ENCODE measurements at regions not wholly inside any gene's neighbourhood (a gene's known extent, or its start where the extent isn't known, plus 50 kb on each side); places are given as distances from the start of the nearest gene placed in this dataset.

- no peak overlapping the region for H3K4me3 ChIP-seq (ENCODE audit: low read depth, low read length)
- TF ChIP-seq POLR2A (IDR thresholded peaks at IDR 0.05; ENCODE audit: extremely low read depth, insufficient read length) (no peak), MAX (IDR thresholded peaks at IDR 0.05; ENCODE audit: low read depth, low read length) (no peak), CTCF (IDR thresholded peaks at IDR 0.05; ENCODE audit: low read depth, low read length) (no peak), MYC (IDR thresholded peaks at IDR 0.05; ENCODE audit: low read depth, low read length) (no peak)
- DNase-seq (ENCODE audit: low read depth) = no peak
Observed at GRCh38 chr15:81966631-81967030, 79.2 kb downstream of the MEX3B start.

GRCh38 chr15:81962482-81962881, 83.3 kb downstream of the MEX3B start:
- no peak for DNase-seq (ENCODE audit: low read depth)
- TF ChIP-seq MYC (IDR thresholded peaks at IDR 0.05; ENCODE audit: low read depth, low read length) (no peak), MAX (IDR thresholded peaks at IDR 0.05; ENCODE audit: low read depth, low read length) (no peak), POLR2A (IDR thresholded peaks at IDR 0.05; ENCODE audit: extremely low read depth, insufficient read length) (no peak), CTCF (IDR thresholded peaks at IDR 0.05; ENCODE audit: low read depth, low read length) (no peak)
- H3K4me3 ChIP-seq (ENCODE audit: low read depth, low read length) = no peak overlapping the region

- H3K4me3 ChIP-seq (ENCODE audit: low read depth, low read length) = no peak overlapping the region
- no peak for TF ChIP-seq MAX (IDR thresholded peaks at IDR 0.05; ENCODE audit: low read depth, low read length)
- TF ChIP-seq POLR2A (IDR thresholded peaks at IDR 0.05; ENCODE audit: extremely low read depth, insufficient read length) = no peak
- no peak for TF ChIP-seq CTCF (IDR thresholded peaks at IDR 0.05; ENCODE audit: low read depth, low read length)
- TF ChIP-seq MYC (IDR thresholded peaks at IDR 0.05; ENCODE audit: low read depth, low read length) = no peak
- no peak for DNase-seq (ENCODE audit: low read depth)
Observed at GRCh38 chr15:81959196-81959595, 86.6 kb downstream of the MEX3B start.

- no peak for DNase-seq (ENCODE audit: low read depth)
- TF ChIP-seq MAX (IDR thresholded peaks at IDR 0.05; ENCODE audit: low read depth, low read length) (no peak), CTCF (IDR thresholded peaks at IDR 0.05; ENCODE audit: low read depth, low read length) (no peak), POLR2A (IDR thresholded peaks at IDR 0.05; ENCODE audit: extremely low read depth, insufficient read length) (no peak), MYC (IDR thresholded peaks at IDR 0.05; ENCODE audit: low read depth, low read length) (no peak)
- H3K4me3 ChIP-seq (ENCODE audit: low read depth, low read length) = no peak overlapping the region
Observed at GRCh38 chr15:81957698-81958097, 88.1 kb downstream of the MEX3B start.

GRCh38 chr15:81955382-81956062, 90.3 kb downstream of the MEX3B start:
- H3K4me3 ChIP-seq (ENCODE audit: low read depth, low read length) = no peak overlapping the region
- DNase-seq (ENCODE audit: low read depth) = no peak
- no peak for TF ChIP-seq CTCF (IDR thresholded peaks at IDR 0.05; ENCODE audit: low read depth, low read length)
- TF ChIP-seq MYC (IDR thresholded peaks at IDR 0.05; ENCODE audit: low read depth, low read length) = no peak
- TF ChIP-seq POLR2A (IDR thresholded peaks at IDR 0.05; ENCODE audit: extremely low read depth, insufficient read length) = no peak
- no peak for TF ChIP-seq MAX (IDR thresholded peaks at IDR 0.05; ENCODE audit: low read depth, low read length)

All from NB4 (cell line).